Neural progenitor cell (in vitro differentiated cells): ENCODE measurements at regions not wholly inside any gene's neighbourhood (a gene's known extent, or its start where the extent isn't known, plus 50 kb on each side); places are given as distances from the start of the nearest gene placed in this dataset.

Source experiments
- EZH2phosphoT487 ChIP-seq: fragments of 200-600 bp; sonication (generic); IDR thresholded peaks from 2 replicates; pipeline ENCODE4 v1.6.1; 2017; ENCODE audit warnings: antibody characterized with exemption
- TF ChIP-seq, protein P1 (sequence below): fragments of 200-600 bp; sonication (generic); IDR thresholded peaks from 2 replicates; pipeline ENCODE4 v1.5.1; 2017; ENCODE audit warnings: antibody characterized with exemption, mild to moderate bottlenecking

DNA sequence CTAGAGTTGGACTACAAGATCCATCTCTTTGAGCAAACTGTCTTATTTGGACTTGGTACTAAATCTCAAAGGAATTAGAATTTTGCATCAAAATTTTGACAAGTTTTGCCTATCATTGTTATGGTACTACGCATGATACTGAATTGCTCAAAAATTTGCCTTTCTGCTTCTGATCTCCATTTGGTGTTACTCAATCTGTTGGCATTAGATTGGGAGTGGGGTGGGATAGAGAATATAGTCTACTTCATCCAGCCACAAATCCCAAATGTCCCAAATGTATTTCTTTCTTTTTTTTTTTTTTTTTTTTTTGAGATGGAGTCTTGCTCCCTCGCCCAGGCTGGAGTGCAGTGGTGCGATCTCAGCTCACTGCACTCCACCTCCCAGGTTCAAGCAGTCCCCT is 204.8 kb downstream of the TANC2 start:
- no peak for TF ChIP-seq EZH2phosphoT487
- TF ChIP-seq, protein P1, sequence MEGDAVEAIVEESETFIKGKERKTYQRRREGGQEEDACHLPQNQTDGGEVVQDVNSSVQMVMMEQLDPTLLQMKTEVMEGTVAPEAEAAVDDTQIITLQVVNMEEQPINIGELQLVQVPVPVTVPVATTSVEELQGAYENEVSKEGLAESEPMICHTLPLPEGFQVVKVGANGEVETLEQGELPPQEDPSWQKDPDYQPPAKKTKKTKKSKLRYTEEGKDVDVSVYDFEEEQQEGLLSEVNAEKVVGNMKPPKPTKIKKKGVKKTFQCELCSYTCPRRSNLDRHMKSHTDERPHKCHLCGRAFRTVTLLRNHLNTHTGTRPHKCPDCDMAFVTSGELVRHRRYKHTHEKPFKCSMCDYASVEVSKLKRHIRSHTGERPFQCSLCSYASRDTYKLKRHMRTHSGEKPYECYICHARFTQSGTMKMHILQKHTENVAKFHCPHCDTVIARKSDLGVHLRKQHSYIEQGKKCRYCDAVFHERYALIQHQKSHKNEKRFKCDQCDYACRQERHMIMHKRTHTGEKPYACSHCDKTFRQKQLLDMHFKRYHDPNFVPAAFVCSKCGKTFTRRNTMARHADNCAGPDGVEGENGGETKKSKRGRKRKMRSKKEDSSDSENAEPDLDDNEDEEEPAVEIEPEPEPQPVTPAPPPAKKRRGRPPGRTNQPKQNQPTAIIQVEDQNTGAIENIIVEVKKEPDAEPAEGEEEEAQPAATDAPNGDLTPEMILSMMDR = no peak
